Stimulated activated effector memory CD8-positive, alpha-beta T cell treated with anti-CD3 and anti-CD28 coated beads, Interleukin-12 subunit alpha, Interleukin-12 subunit beta, amount 100 ng/mL, for 72 hours (primary cell): ENCODE measurements at regions not wholly inside any gene's neighbourhood (a gene's known extent, or its start where the extent isn't known, plus 50 kb on each side); places are given as distances from the start of the nearest gene placed in this dataset.

ENCODE experiments used
- ATAC-seq: fragments of 150-1000 bp; cut with Tn5 transposase; 2 replicates; pipeline ENCODE4 v1.10.0; 2021
- DNase-seq, 2 donors: peaks; one replicate each; pipeline ENCODE4 v3.0.0; 2021 to 2022; ENCODE audit warnings: low spot score in 2 of 2
- H3K27ac Mint-ChIP-seq: one replicate; pipeline ENCODE4 v1.8.0; 2022; ENCODE audit warnings: mild to moderate bottlenecking, mixed read lengths
- H3K36me3 Mint-ChIP-seq: one replicate; pipeline ENCODE4 v1.8.0; 2022; ENCODE audit warnings: mild to moderate bottlenecking, mixed read lengths
- H3K4me1 Mint-ChIP-seq: one replicate; pipeline ENCODE4 v1.8.0; 2022; ENCODE audit warnings: mixed read lengths
- H3K4me3 Mint-ChIP-seq: one replicate; pipeline ENCODE4 v1.8.0; 2022; ENCODE audit warnings: mild to moderate bottlenecking, mixed read lengths
- H3K9me3 Mint-ChIP-seq: one replicate; pipeline ENCODE4 v1.8.0; 2022; ENCODE audit warnings: mixed read lengths

GRCh38 chr14:51539571-51540037, 112.1 kb upstream of the FRMD6 start:
- DNase-seq = no peak
- Mint-ChIP-seq H3K36me3 (no peaks in the 10 kb centered on the region), H3K9me3 (peaks cover 3% of the 10 kb centered on the region), H3K4me1 (no peaks in the 10 kb centered on the region), H3K27ac (no peak overlapping the region), H3K4me3 (no peak overlapping the region)
- ATAC-seq = no peak

DNA sequence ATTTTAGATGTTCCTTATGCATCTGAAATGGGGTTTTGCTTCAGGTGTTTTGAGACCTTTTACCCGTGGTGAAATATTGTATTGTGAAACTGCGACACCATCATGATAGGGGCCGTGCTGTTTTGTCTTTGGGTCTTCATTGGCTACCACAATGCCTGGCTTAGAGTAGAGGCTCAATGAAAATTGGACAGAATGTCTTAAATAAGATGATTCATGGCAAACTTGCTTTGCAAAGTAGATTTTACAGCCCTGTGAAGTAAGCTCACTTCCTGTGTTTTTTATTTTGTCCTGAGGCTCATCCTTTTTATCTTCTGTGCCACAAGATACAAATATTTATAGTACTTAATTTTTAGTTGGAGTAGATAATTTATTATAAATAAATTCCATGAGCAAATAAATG, 111.3 kb upstream of the FRMD6 start:
- no peaks in the 10 kb centered on the region for H3K36me3 Mint-ChIP-seq
- peaks cover 3% of the 10 kb centered on the region for H3K9me3 Mint-ChIP-seq
- H3K4me1 Mint-ChIP-seq = no peaks in the 10 kb centered on the region
- DNase-seq (no peak), ATAC-seq (no peak)
- H3K27ac Mint-ChIP-seq = no peak overlapping the region
- no peak overlapping the region for H3K4me3 Mint-ChIP-seq

DNA sequence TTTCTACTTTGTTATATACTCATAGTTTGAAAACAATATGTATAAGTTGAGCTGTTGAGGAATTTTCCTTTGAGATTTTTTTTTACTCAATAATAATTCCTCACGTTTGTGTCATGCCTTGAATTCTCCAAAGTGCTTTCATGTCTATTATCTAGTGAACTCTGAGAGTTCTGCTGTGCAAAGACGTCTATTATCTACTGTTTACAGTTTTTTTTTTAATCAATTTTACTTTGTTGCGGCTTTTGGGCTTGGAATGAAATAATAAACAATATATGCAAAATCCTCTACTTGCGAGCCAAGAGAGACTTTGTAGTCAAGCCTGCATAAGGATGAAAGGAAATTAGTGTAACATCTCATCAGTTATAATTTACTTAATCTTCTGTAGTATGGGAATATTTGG, 107.2 kb upstream of the FRMD6 start:
- H3K36me3 Mint-ChIP-seq = no peaks in the 10 kb centered on the region
- no peaks in the 10 kb centered on the region for H3K9me3 Mint-ChIP-seq
- H3K27ac Mint-ChIP-seq = no peak overlapping the region
- H3K4me3 Mint-ChIP-seq = no peak overlapping the region
- DNase-seq (no peak), ATAC-seq (no peak)
- no peaks in the 10 kb centered on the region for H3K4me1 Mint-ChIP-seq

DNA sequence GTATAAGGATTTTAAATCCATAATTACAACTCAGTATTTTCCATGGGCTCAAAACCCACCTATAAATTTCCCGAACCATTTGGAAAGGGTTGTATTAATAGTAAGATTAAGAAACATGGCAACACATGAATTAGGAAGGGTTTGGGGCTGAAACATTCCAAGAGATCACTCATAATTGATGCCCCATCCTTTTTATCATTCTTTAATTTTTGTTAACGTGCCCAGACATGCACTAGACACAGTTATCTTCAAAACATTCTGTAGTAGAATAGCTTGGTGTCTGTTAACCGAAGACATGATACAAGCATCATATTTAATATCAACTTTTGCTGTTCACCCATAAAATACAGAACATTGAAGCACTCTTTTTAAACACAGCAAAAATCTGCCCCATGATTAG, 106.8 kb upstream of the FRMD6 start:
- Mint-ChIP-seq H3K27ac (no peak overlapping the region), H3K9me3 (no peaks in the 10 kb centered on the region), H3K4me1 (no peaks in the 10 kb centered on the region), H3K36me3 (no peaks in the 10 kb centered on the region), H3K4me3 (no peak overlapping the region)
- ATAC-seq = no peak
- DNase-seq = no peak

DNA sequence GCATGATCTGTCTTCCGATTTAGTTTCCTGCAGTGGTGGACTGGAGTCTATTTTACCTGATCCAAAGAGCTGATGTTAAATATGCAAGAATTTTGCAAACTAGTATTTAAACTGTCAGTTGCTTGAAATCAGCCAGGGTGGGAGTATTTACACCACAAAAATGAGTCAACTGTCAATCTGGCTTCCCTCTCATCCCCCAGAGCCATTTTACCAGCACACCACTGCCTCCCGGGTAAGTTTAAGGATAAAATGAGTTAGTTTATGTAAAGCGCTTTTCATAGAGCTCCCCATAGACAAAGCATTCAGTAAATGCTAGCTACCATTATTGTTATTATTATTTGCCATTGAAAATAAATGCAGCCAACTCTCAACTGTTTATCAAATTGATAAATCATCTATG, 106.3 kb upstream of the FRMD6 start:
- DNase-seq (no peak), ATAC-seq (no peak)
- Mint-ChIP-seq H3K4me3 (no peak overlapping the region), H3K4me1 (no peaks in the 10 kb centered on the region), H3K9me3 (no peaks in the 10 kb centered on the region), H3K36me3 (no peaks in the 10 kb centered on the region), H3K27ac (no peak overlapping the region)

- Mint-ChIP-seq H3K9me3 (no peaks in the 10 kb centered on the region), H3K4me1 (no peaks in the 10 kb centered on the region), H3K27ac (no peak overlapping the region), H3K36me3 (no peaks in the 10 kb centered on the region), H3K4me3 (no peak overlapping the region)
- ATAC-seq (no peak), DNase-seq (no peak)
Measured at GRCh38 chr14:51546099-51546498, 105.6 kb upstream of the FRMD6 start.

- no peaks in the 10 kb centered on the region for H3K36me3 Mint-ChIP-seq
- no peak for DNase-seq
- no peak for ATAC-seq
- no peaks in the 10 kb centered on the region for H3K9me3 Mint-ChIP-seq
- no peaks in the 10 kb centered on the region for H3K4me1 Mint-ChIP-seq
- no peak overlapping the region for H3K4me3 Mint-ChIP-seq
- H3K27ac Mint-ChIP-seq = no peak overlapping the region
Measured at GRCh38 chr14:51546603-51547258, 105.0 kb upstream of the FRMD6 start.

GRCh38 chr14:51547260-51547659, 104.5 kb upstream of the FRMD6 start:
- H3K4me3 Mint-ChIP-seq = no peak overlapping the region
- H3K9me3 Mint-ChIP-seq = no peaks in the 10 kb centered on the region
- no peaks in the 10 kb centered on the region for H3K4me1 Mint-ChIP-seq
- no peaks in the 10 kb centered on the region for H3K36me3 Mint-ChIP-seq
- no peak for DNase-seq
- no peak for ATAC-seq
- no peak overlapping the region for H3K27ac Mint-ChIP-seq

DNA sequence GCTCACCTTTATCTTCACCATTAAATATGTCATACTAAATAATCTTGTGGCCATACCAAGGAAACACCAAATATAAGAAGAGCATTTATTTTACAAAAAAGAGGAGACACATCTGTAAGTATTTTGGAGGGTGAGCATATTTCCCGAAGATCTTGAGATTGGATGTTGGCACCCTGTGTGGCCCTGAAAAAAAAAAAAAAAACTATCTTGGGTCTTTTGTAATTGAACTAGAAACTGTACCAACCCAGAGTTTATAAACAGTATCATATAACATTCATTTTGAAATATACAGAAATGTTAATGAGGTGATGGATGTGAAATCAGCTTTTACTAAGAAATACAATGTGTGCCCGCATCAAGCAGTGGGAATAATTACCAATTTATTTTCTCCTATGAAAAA, 104.0 kb upstream of the FRMD6 start:
- Mint-ChIP-seq H3K4me3 (no peak overlapping the region), H3K36me3 (no peaks in the 10 kb centered on the region), H3K4me1 (no peaks in the 10 kb centered on the region), H3K9me3 (no peaks in the 10 kb centered on the region), H3K27ac (no peak overlapping the region)
- ATAC-seq (no peak), DNase-seq (no peak)

DNA sequence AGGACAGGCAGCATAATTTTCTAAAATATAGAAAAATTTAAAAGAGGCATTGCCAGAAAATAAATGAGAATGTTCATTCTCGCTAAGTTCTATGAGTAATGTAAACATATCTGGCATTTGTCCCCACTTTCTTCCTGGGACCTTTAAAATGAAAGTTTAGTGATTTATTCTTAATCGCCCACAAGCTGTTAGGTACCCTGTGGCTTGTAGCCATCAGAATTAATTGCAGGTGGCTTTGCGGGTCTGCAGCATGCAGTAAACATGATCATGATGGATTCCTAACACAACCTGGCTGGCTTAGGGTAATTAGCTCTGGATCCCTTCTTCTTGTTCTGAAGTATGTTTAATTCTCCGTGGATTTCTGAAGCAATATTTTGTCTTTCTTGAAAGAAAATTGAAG, 103.5 kb upstream of the FRMD6 start:
- Mint-ChIP-seq H3K4me1 (no peaks in the 10 kb centered on the region), H3K36me3 (no peaks in the 10 kb centered on the region), H3K27ac (no peak overlapping the region), H3K9me3 (no peaks in the 10 kb centered on the region), H3K4me3 (no peak overlapping the region)
- ATAC-seq = no peak
- no peak for DNase-seq

GRCh38 chr14:51550636-51551035, 101.1 kb upstream of the FRMD6 start:
- ATAC-seq (no peak), DNase-seq (no peak)
- H3K4me1 Mint-ChIP-seq = no peaks in the 10 kb centered on the region
- no peaks in the 10 kb centered on the region for H3K36me3 Mint-ChIP-seq
- H3K27ac Mint-ChIP-seq = no peak overlapping the region
- H3K9me3 Mint-ChIP-seq = no peaks in the 10 kb centered on the region
- H3K4me3 Mint-ChIP-seq = no peak overlapping the region

- H3K4me3 Mint-ChIP-seq = no peak overlapping the region
- no peaks in the 10 kb centered on the region for H3K9me3 Mint-ChIP-seq
- no peaks in the 10 kb centered on the region for H3K36me3 Mint-ChIP-seq
- no peaks in the 10 kb centered on the region for H3K4me1 Mint-ChIP-seq
- no peak overlapping the region for H3K27ac Mint-ChIP-seq
- DNase-seq (no peak), ATAC-seq (no peak)
Measured at GRCh38 chr14:51552275-51552674, 99.4 kb upstream of the FRMD6 start.

DNA sequence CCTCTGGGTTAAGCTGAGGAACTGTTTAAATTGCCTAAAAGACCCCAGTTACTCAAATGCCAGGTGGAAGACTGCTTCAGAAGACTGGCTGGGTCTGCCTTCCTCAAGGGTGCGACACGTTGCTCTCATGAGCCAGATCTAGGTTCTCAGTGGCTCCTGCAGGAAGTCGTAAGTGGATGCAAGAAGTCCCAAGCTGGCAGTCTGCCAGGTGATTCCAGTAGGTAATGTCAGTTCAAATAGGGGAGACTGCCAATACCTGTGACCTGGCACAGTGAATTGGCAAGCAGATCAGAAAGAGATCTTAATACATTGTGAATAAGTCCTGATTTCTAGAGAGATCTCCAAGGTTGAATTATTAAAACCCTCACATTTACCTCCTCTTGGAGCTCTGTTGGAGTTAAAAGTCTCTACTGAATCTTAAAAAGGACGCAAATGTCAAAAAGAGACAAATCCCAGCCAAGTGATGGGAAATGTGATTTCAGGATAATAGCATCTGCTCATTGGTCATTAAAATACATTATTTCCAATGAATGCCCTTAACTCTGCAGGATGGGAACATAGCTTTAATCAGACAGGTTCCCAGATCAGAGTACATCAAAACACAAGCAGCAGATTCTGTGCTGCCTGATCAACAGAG, 98.8 kb upstream of the FRMD6 start:
- no peak for DNase-seq
- Mint-ChIP-seq H3K4me3 (no peak overlapping the region), H3K4me1 (no peaks in the 10 kb centered on the region), H3K9me3 (no peaks in the 10 kb centered on the region), H3K36me3 (no peaks in the 10 kb centered on the region), H3K27ac (no peak overlapping the region)
- ATAC-seq = no peak

DNA sequence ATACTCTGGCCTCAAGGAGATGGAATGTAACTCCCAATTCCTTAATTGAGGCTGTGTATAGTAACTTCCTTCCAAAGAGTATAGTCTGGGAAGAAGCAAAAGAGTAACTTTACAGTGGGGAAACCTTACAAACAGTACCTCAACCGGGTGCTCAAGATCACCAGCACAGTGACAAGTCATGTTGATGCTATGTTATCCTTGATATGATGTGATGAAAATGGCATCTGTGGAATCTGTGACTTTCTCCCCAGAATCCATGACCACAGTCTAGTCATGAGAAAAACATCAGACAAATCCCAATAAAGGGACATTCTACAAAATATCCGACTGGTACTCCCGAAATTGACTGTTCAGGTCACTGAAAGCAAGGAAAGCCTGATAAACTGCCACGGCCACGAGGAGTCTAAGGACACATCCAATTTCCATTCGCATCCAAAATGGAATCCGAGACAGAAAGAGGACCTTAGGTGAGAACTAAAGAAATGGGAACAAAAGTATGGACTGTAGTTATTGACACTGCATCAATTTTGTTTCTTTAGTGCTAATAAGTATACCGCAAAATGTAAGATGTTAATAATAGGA, 97.3 kb upstream of the FRMD6 start:
- DNase-seq = no peak
- no peaks in the 10 kb centered on the region for H3K4me1 Mint-ChIP-seq
- no peak for ATAC-seq
- no peak overlapping the region for H3K4me3 Mint-ChIP-seq
- H3K36me3 Mint-ChIP-seq = no peaks in the 10 kb centered on the region
- no peak overlapping the region for H3K27ac Mint-ChIP-seq
- H3K9me3 Mint-ChIP-seq = no peaks in the 10 kb centered on the region

DNA sequence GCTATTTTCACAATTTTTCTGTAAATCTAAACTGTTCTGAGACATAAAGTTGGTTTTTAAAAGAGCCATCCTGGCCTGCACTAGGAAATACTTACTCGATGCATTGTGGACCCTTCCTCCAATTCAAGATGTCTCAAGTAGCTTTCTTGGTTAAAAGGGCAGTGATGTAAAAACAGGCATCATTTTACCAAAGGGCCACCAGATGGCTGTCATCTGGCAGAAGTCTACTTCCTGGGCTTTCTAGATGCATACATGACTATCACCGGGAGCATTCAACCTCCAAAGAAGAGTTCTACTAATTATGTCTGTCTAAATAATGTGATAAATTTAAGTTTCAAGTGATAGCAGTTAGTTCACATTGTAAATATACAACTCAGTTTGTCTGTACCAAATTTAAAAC, 96.8 kb upstream of the FRMD6 start:
- no peaks in the 10 kb centered on the region for H3K4me1 Mint-ChIP-seq
- H3K9me3 Mint-ChIP-seq = no peaks in the 10 kb centered on the region
- no peak for ATAC-seq
- H3K36me3 Mint-ChIP-seq = no peaks in the 10 kb centered on the region
- H3K27ac Mint-ChIP-seq = no peak overlapping the region
- no peak for DNase-seq
- H3K4me3 Mint-ChIP-seq = no peak overlapping the region

GRCh38 chr14:51561141-51561540, 90.6 kb upstream of the FRMD6 start:
- ATAC-seq = no peak
- no peak overlapping the region for H3K27ac Mint-ChIP-seq

More at GRCh38 chr14:51561141-51561540, 90.6 kb upstream of the FRMD6 start:
- H3K4me3 Mint-ChIP-seq = no peak overlapping the region
- DNase-seq = no peak
- H3K4me1 Mint-ChIP-seq = no peaks in the 10 kb centered on the region
- no peaks in the 10 kb centered on the region for H3K36me3 Mint-ChIP-seq
- H3K9me3 Mint-ChIP-seq = no peaks in the 10 kb centered on the region
